HG02678 (cell line): ENCODE measurements at regions not wholly inside any gene's neighbourhood (a gene's known extent, or its start where the extent isn't known, plus 50 kb on each side); places are given as distances from the start of the nearest gene placed in this dataset.
"Not testable (repeated sequence)": the region's sequence is repeated elsewhere in the genome, so short reads cannot be mapped to it uniquely, and the experiment has no call there.

Experiments
- ATAC-seq: cut with Tn5 transposase; IDR thresholded peaks from one replicate; pipeline ENCODE4 v1.9.1; 2021; ENCODE audit warnings: mild to moderate bottlenecking, moderate library complexity; ENCODE audit not compliant: unreplicated experiment

DNA sequence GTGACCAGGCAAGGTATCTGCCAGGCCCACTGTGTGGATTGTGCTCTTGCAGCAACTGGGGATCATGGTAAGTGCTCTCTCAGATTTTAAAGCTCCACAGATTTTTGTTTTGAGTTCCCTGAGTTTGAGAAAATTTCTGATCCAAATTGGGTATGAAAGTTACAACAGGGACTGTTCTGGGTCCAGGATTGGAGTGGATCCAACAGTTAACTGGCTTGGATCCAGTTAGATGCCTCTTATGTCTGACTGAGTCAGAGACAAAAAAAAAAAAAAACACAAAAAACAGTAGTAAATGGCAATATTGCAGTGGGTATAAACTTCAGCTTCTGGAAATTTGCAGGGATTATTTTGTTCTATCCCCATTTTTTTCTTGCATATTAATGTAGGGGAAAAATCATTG lies 598.8 kb downstream of the C12orf50 start:
- ATAC-seq, result no peak

DNA sequence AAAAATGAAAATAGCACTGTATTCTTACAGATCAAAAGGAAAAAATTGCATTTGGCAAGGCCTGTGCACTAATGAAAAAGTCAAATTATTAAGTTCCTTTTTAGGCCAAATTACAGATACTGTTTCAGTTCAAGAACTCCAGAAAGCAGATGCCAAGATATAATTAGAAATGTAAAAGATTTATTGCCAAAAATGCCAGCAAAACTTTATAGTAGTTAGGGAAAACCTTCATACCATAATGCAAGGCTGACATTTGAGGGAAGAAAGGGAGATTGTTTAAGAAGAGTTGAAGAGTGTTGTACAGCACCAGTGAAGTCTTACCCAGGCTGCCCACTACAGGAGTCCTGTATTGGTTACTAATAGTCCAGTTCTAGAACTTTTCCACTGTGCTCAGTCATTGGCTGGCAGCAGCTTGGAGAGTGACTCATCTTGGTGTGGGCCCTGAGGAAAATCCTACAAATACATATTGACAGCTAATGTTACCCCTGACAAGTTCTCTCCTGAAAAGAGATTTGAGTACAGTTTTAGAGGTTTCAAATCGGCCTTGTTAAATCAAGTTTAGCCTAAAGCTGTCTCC lies 600.4 kb downstream of the C12orf50 start:
- ATAC-seq, result no peak

DNA sequence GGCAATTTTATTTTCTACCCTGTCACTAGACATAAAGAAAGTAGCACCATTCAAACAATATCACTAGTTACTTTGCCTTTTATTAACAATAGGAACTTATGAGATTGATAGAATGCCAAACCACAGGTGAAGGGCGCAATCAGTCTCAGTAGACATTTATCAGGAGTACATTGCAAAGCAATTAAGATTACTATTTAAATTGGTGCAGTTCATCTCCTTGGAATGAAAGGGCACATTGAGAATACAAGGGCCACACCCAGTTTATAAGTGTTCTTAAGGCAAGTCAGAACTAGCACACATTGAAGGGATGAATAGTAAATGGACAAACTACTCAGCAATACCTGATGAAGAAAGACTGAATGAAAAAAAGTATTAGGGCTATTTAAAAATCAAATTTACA lies 601.4 kb downstream of the C12orf50 start:
- no peak for ATAC-seq

DNA sequence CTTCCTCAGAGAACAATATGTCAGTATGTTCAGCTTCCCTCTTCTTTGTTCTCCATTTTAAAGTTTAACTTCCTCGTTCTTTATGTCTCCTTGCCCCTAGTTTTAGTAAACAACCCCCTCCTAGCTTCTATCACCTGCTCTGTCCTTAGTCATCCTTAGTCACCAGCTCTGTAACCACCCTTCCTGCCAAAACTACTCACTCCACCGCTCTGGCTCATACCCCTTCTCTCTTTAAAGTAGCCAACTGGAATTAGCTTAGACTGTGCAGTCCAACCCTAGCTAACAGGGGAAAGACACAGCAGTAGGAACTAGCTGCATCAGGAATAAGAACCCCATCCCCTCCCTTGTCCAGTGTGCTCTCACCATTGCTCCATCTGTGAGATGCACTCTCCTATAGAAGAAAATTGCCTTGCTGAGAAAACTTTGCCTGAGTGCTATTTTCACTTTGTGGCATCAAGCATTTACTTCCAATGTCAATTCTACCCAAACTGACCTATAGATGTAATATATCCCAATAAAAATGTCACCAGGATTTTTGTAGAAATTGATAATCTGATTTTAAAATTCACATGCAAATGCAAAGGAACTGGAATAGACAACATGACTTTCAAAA lies 603.2 kb downstream of the C12orf50 start:
- ATAC-seq, result no peak

DNA sequence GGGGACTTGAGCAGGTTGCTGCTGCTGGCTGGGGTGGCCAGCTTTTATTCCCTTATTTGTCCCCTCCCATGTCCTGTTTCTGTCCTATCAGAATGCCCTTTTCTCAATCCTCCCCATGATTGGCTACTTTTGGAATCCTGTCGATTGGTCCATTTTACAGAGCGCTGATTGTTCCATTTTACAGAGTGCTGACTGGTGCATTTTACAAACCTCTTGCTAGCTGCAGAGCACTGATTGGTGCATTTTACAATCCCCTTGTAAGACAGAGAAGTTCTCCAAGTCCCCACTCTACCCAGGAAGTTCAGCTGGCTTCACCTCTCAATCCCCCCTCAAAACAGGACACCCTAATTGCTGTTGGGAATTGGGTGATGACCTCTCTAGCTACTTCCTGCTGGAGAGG lies 608.0 kb downstream of the C12orf50 start:
- ATAC-seq, result not testable (repeated sequence)

DNA sequence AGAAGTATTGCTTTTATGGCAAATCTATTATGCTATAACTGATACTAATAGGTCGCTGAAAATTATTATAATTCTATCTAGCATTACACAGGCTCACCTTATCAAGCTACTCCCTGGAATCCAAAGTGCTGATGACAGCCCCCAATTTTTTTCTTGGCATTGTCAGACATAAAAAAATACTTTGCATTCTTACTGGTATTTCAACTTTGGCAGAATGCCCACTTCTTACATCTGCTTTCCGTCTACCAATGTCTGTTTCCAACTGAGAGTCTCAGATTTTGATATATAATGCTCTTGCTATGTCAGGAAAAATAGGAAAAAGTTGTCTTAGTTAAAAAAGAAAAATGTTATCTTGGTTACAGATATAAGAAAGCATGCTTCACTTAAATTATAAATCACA lies 615.4 kb downstream of the C12orf50 start:
- ATAC-seq, result no peak

DNA sequence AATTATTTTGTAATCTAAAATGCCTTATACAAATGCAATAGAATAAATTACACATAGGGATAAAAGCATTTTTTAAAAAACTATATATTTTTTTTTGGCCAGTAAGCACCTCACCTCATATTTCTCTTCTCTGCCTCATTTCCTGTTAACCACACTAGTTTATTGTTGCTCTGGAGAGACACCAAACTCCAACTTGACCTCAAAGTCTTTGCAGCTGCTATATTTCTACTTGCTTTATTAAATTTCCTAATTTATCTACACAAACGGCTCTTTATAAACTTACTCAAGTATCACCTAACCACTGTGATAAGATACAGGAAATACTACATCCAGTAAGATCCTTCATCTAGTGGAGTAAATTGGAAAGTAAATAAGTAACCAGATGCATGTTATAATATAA lies 622.3 kb downstream of the C12orf50 start:
- ATAC-seq, result no peak

DNA sequence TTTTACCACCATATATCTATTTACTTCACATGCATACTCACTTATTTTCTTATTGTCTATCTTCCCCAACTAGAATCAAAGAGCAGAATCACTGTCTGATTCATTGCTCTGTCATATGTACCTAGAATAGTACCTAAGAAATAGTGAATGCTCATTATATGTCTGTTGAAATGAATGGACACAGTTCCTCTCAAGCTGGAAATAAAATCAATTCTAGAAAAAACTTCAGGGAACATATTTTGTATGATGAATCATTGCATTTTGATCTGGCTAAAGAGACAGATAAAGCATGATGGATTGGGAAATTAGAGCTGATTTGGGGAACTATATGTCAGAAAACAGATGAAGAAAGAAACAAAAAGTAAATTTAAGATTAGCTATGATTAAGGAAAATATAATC lies 623.3 kb downstream of the C12orf50 start:
- ATAC-seq, result no peak

DNA sequence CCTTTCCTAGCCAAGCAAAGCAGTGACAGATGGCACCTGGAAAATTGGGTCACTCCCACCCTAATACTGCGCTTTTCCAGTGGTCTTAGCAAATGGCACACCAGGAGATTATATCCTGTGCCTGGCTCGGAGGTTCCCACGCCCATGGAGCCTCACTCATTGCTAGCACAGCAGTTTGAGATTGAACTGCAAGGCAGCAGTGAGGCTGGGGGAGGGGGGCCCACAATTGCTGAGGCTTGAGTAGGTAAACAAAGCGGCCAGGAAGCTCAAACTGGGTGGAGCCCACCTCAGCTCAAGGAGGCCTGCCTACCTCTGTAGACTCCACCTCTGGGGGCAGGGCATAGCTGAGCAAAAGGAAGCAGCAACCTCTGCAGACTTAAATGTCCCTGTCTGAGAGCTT lies 635.0 kb downstream of the C12orf50 start:
- not testable (repeated sequence) for ATAC-seq

DNA sequence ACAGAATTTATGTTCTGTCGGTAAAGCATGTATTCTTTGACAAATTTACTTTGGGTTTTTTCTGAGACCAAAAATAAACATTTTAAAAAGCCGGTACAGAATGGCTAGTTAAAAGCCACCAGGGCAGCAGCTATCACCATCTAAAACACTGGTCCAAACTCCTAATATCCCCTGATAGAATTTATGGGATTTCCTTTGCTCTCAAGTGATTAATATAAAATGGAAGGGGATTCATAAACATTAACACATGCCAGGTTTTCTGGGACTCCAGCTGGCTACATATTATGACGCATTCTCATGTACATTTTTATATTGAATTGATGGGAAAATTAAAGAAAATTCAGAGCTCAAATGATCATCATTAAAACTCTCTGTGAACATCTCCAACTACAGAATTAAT lies 640.8 kb downstream of the C12orf50 start:
- no peak for ATAC-seq

DNA sequence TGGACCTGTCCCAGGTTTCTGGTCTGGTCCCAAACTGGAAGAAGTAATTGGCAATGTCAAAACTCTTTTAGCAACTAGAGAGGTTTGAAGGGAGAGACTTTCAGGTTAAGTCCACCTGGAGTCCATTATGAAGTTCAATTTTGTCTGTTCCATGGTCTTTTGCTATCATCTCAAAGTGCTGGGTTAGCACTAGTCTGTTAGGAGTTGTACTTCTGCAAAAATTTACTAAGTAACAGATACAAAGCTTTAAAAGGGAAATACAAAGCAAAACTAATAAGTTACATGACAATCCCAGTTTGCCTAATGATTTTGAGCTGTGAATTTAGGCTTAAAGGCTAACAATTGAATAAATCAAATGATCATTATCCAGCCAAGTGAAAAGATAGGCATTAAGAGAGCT lies 643.9 kb downstream of the C12orf50 start:
- no peak for ATAC-seq

DNA sequence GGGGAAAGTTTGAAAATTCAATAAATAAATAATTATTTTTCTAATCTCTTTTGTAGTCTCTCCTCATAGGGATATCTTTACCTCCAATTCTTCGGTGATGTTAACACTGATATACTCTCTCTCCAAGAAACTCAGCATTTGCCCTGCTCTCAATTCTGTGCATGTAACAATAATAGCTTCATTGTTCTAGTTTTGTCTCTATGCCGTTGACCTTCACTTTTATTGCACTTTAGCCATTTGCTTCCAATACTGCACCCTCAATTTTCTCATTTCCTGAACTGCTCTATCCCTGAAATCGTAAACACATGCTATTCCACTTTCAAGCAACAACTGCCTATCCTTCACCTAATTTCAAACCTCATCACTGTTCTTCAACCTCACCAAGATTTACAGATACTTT lies 645.0 kb downstream of the C12orf50 start:
- no peak for ATAC-seq

DNA sequence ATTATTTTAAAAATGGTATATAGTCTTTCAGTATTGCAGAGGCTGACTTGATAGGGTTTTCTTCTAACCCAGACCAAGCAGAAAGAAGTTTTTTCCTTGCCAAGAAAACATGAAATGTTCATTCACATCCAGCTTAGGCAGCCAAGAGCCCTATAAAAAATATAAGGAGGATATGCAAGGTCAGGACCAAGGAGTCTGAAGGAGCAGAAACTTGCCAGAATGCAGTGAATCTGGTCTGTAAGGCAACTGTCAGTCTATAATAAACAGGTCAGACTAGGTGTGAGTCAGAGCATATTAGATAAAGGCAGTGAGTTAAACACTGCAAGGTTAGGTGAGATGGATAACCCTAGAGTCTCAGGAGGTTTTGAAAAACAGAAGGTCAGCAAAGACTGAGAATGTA lies 645.5 kb downstream of the C12orf50 start:
- ATAC-seq, result no peak

DNA sequence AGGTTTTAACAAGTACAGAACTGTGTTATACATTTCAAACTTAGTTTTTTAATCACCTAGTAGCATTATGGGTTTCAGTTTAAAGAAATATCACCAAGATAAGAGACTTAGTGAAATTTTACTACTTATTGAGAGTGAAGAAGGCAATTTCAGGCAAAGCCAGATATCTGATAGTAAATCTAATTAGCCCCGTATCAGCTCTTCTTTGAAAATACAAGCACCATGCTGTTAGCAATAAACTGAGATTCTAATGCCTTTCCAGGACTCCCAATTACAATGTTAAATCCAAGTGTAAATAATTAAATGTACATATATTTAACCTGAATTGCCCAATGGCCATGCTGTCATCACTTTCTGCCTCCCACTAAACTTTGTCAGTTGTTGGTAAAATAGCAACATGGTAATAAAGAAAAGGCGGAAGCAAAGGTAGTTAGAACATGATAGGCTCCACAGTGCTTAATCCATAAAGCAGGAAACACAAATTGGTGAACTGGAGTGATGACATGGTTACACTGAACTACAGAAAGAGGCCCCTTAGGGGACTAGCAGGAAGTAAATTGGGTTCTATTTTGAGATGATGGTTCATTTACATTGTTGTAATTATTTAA lies 646.1 kb downstream of the C12orf50 start:
- ATAC-seq, result no peak

DNA sequence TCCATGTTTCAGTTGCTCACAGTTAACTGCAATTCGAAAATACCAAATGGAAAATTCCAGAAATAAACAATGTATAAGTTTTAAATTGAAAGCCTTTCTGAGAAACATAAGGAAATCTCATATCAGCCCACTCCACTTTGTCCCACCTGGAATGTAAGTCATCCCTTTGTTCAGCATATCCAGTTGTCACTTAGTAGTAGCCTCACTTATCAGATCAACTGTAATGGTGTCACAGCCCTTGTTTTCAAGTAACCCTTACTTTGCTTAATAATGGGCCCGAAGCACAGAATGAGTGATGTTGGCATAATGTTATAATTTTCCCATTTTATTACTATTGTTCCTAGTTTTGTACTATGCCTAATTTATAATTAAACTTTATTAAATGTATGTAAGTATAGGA lies 646.8 kb downstream of the C12orf50 start:
- no peak for ATAC-seq

DNA sequence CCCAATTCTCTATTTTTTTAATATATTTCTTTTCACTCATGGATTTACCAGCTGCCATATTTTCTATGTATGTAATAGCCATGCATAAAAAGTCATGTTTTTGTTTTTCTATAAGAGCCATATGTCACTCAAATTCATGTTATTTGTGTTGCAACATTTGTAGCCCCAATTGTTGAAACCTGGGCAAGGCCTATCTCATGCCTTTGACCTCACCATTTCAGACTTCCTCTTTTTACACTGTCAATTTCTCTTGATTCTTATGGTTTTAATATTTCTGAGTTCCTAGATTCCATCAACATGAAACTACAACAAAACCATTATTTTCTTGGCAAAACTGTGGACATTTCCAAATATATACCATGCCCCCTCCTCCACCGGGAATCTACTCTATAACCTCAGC lies 647.5 kb downstream of the C12orf50 start:
- no peak for ATAC-seq

DNA sequence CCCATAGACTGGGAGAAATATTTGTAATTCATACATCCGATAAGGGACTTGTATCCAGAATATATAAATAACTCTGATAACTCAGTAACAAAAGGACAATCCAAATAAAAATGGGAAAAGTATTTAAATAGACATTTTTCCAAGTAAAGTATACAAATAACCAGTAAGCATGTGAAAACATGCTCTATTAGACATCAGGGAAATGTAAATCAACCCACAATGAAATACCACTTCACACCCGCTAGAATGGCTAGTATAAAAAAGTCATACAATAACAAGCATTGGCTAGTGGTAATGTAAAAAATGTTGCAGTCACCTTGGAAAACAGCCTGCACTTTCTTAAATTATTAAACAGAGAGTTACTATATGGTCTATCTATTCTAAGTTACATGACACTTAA lies 650.7 kb downstream of the C12orf50 start:
- no peak for ATAC-seq

DNA sequence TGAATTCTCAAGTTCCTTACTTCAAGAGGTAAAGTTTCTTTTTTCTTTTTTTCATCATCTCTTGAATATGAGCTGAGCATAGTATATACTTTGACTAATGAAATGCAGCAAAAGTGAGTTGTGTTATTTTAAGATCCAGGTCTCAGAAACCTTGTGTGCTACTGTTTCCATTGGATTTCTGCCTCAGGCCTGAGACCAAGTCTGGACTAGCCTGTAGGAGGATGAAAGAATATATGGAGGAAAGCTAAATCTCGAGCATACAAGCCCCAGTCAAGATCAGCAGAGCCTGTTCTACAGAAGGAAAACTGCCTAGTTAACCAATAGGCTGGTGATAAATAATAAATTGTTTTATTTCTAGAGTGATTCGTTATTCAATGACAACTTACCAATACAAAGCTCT lies 652.5 kb downstream of the C12orf50 start:
- ATAC-seq, result no peak

DNA sequence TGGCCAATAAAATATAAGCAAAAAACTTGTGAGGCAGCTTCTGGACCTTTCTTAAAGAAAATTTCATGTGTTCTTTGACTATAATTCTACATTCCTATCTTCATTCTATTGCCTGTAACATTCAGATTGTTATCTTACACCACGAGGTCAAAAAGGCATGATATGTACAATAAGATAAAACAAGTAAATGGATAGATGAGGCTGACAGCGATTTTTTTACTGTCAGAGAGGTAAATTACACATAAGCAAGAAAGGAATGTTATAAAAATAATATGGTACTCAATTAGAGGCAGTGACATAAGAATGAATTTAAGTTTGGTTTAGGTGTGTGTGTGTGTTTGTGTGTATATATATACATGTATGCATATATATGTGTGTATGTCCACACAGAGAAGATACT lies 660.0 kb downstream of the C12orf50 start:
- no peak for ATAC-seq

DNA sequence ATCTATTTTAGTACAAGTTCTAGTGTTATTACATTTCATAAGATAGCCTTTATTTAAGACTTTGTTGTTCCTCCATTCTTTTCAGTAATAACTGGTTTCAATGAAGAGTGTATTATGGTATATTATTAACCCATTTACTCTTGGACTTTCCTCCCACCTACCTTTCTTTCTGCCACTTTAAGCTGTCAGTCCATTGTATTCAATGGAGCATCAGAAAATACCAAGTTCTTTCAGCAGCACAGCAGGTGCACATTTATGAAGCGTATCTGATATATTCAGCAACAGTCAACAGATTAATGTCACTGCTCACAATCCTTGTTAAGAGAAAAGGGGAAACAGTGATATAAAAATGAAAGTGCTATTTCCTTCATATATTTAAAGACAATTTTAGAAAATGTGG lies 660.9 kb downstream of the C12orf50 start:
- no peak for ATAC-seq

DNA sequence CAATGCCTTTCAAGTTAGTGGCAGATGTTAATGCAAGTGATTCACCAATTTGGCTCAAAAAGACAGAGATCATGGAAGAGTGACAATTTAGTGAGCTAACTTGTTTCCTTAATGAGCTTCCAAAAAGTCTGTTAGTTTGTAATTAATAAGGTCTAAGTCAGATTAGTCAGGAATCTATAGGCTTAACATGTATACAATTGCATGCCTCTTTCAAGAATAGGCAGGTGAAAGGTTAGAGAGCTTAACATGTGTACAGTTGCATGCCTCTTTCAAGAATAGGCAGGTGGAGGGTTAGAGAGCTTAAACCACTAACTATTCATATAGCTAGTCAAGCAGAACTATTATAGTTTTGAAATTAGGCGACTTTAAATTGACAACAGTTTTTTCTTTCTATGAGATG lies 663.8 kb downstream of the C12orf50 start:
- no peak for ATAC-seq

DNA sequence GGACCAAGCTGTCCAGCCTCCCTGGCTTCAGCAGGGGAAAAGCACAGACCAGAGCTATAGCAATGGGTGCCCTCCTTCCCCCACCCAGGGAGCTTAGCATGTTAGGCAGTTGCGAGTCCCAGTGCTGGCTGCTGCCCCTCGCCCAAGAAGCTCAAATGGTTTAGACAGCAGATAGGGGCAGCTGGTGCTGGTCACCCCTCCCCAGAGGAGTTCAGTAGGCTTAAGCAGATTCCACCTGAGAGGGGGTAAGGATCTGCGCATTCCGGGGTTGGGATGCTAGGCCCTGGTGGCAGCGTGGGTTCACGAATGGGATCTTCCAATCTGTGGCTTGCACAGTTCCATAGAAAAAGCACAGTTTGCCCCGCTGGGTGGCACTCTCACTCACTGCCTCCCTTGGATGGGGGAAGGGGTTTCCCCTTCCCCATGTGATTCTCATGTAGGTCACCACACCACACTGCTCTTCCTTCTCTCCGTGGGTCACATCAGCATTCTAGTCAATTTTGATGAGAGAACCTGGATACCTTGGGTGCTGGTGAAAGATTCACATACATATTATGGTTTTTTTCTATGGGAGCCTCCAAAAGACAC lies 665.6 kb downstream of the C12orf50 start:
- ATAC-seq, result no peak
